ENCODE measurements at regions not wholly inside any gene's neighbourhood (a gene's known extent, or its start where the extent isn't known, plus 50 kb on each side); places are given as distances from the start of the nearest gene placed in this dataset.

GRCh38 chr13:30129411-30129810 is 177.9 kb downstream of the KATNAL1 start:
- no peak for TF ChIP-seq CTCF (IDR thresholded peaks at IDR 0.05; ENCODE audit: extremely low read depth, insufficient read depth, missing control alignments)
- no peak for DNase-seq (ENCODE audit: low spot score)
- in situ Hi-C loops (cut with MboI; ENCODE audit: low pct_unique_long_range_greater_than_20kb, low sequenced_read_pairs, unreplicated experiment): loop anchor here (25.0 kb wide), 1 partner anchor 683 kb away; no protein-coding TSS in a partner anchor

GRCh38 chr13:30128591-30128990 is 178.8 kb downstream of the KATNAL1 start:
- in situ Hi-C loops (cut with MboI; ENCODE audit: low pct_unique_long_range_greater_than_20kb, low sequenced_read_pairs, unreplicated experiment): loop anchor here (25.0 kb wide), 1 partner anchor 684 kb away; no protein-coding TSS in a partner anchor
- no peak for TF ChIP-seq CTCF (IDR thresholded peaks at IDR 0.05; ENCODE audit: extremely low read depth, insufficient read depth, missing control alignments)
- no peak for DNase-seq (ENCODE audit: low spot score)

GRCh38 chr13:30128095-30128494 is 179.3 kb downstream of the KATNAL1 start:
- in situ Hi-C loops (cut with MboI; ENCODE audit: low pct_unique_long_range_greater_than_20kb, low sequenced_read_pairs, unreplicated experiment): loop anchor here (25.0 kb wide), 1 partner anchor 684 kb away; no protein-coding TSS in a partner anchor
- no peak for TF ChIP-seq CTCF (IDR thresholded peaks at IDR 0.05; ENCODE audit: extremely low read depth, insufficient read depth, missing control alignments)

GRCh38 chr13:30126903-30127428 is 180.4 kb downstream of the KATNAL1 start:
- no peak for DNase-seq (ENCODE audit: low spot score)
- in situ Hi-C loops (cut with MboI; ENCODE audit: low pct_unique_long_range_greater_than_20kb, low sequenced_read_pairs, unreplicated experiment): loop anchor here (25.0 kb wide), 1 partner anchor 685 kb away; no protein-coding TSS in a partner anchor
- no peak for TF ChIP-seq CTCF (IDR thresholded peaks at IDR 0.05; ENCODE audit: extremely low read depth, insufficient read depth, missing control alignments)

More at GRCh38 chr13:30128095-30128494, 179.3 kb downstream of the KATNAL1 start:
- DNase-seq (ENCODE audit: low spot score): no peak

- no peak for DNase-seq (ENCODE audit: low spot score)
- in situ Hi-C loops (cut with MboI; ENCODE audit: low pct_unique_long_range_greater_than_20kb, low sequenced_read_pairs, unreplicated experiment): loop anchor here (25.0 kb wide), 1 partner anchor 687 kb away; no protein-coding TSS in a partner anchor
- TF ChIP-seq CTCF (IDR thresholded peaks at IDR 0.05; ENCODE audit: extremely low read depth, insufficient read depth, missing control alignments): no peak
Observed at GRCh38 chr13:30125422-30126073, 181.8 kb downstream of the KATNAL1 start.

GRCh38 chr13:30124131-30124768 is 183.1 kb downstream of the KATNAL1 start:
- no peak for DNase-seq (ENCODE audit: low spot score)
- in situ Hi-C loops (cut with MboI; ENCODE audit: low pct_unique_long_range_greater_than_20kb, low sequenced_read_pairs, unreplicated experiment): loop anchor here (25.0 kb wide), 1 partner anchor 612 kb away; no protein-coding TSS in a partner anchor
- no peak for TF ChIP-seq CTCF (IDR thresholded peaks at IDR 0.05; ENCODE audit: extremely low read depth, insufficient read depth, missing control alignments)

All from GM13977 (cell line).